OCI-LY7 (cell line): ENCODE measurements at regions not wholly inside any gene's neighbourhood (a gene's known extent, or its start where the extent isn't known, plus 50 kb on each side); places are given as distances from the start of the nearest gene placed in this dataset.

Experiments
- BruUV-seq: library from RNA; stranded (reverse); fragments of 400-500 nt; replicated peaks from 2 replicates; lab custom pipeline; 2021; lab: Mats Ljungman, UMichigan
- CTCF ChIA-PET: fragments of 300-600 bp; sonication (Branson Sonifier 250); formaldehyde crosslinking; loops from one replicate; lab custom pipeline; 2022; ENCODE audit warnings: antibody characterized with exemption; ENCODE audit not compliant: unreplicated experiment; lab: Charles Lee
- POLR2A ChIA-PET: fragments of 300-600 bp; sonication (Branson Sonifier 250); formaldehyde crosslinking; loops from one replicate; lab custom pipeline; 2022; ENCODE audit warnings: antibody characterized with exemption; lab: Charles Lee
- DNase-seq: peaks from one replicate; pipeline ENCODE4 v3.0.0-alpha.2; 2015; ENCODE audit warnings: low spot score
- H2AFZ ChIP-seq: fragments of 200-600 bp; sonication (generic), shearing (Covaris generic); 2 replicates; pipeline ENCODE4 v1.6.1; 2014; ENCODE audit warnings: mild to moderate bottlenecking, antibody characterized with exemption, low read length, moderate library complexity
- H3K27ac ChIP-seq: fragments of 200-600 bp; sonication (generic); 2 replicates; pipeline ENCODE4 v1.5.1; 2014; ENCODE audit warnings: mixed run types, low read depth, mild to moderate bottlenecking, moderate library complexity, low read length, inconsistent platforms; ENCODE audit not compliant: poor library complexity, severe bottlenecking
- H3K36me3 ChIP-seq: fragments of 200-600 bp; sonication (generic); 2 replicates; pipeline ENCODE4 v1.6.1; 2014; ENCODE audit warnings: mild to moderate bottlenecking, antibody characterized with exemption, low read length, moderate library complexity, mixed read lengths; ENCODE audit not compliant: insufficient read depth
- H3K4me1 ChIP-seq: fragments of 200-600 bp; sonication (generic); 2 replicates; pipeline ENCODE4 v1.5.1; 2014; ENCODE audit warnings: mild to moderate bottlenecking, low read length; ENCODE audit not compliant: insufficient read depth, poor library complexity, severe bottlenecking
- H3K4me2 ChIP-seq: fragments of 200-600 bp; sonication (generic); 2 replicates; pipeline ENCODE4 v1.6.1; 2014; ENCODE audit warnings: mild to moderate bottlenecking, low read length
- H3K4me3 ChIP-seq: fragments of 200-600 bp; sonication (generic); 2 replicates; pipeline ENCODE4 v1.5.1; 2014; ENCODE audit warnings: mild to moderate bottlenecking, low read depth, low read length; ENCODE audit not compliant: poor library complexity, severe bottlenecking
- H3K79me2 ChIP-seq: fragments of 200-600 bp; sonication (generic); 2 replicates; pipeline ENCODE4 v1.6.1; 2016; ENCODE audit warnings: low read depth, mild to moderate bottlenecking, low read length, moderate library complexity, mixed read lengths; ENCODE audit not compliant: insufficient read depth
- H3K9me2 ChIP-seq: fragments of 200-600 bp; sonication (generic); 2 replicates; pipeline ENCODE4 v1.6.1; 2016; ENCODE audit warnings: mild to moderate bottlenecking, low read length, mixed read lengths; ENCODE audit not compliant: insufficient read depth
- H3K9me3 ChIP-seq: fragments of 200-600 bp; sonication (generic); 2 replicates; pipeline ENCODE4 v1.6.1; 2014; ENCODE audit warnings: mild to moderate bottlenecking, mixed run types, low read length, mixed read lengths
- H4K20me1 ChIP-seq: fragments of 200-600 bp; sonication (generic); 2 replicates; pipeline ENCODE4 v1.6.1; 2014; ENCODE audit warnings: mild to moderate bottlenecking, antibody characterized with exemption, low read length, moderate library complexity, mixed read lengths; ENCODE audit not compliant: insufficient read depth
- CTCF ChIP-seq: fragments of 200-600 bp; sonication (generic); conservative IDR thresholded peaks from 2 replicates; pipeline ENCODE4 v1.5.1; 2014; ENCODE audit warnings: mild to moderate bottlenecking, antibody characterized with exemption, low read length, moderate library complexity, mixed read lengths
- EZH2phosphoT487 ChIP-seq: fragments of 200-600 bp; sonication (generic); IDR thresholded peaks from 2 replicates; pipeline ENCODE4 v1.6.1; 2018; ENCODE audit warnings: low read depth, borderline replicate concordance, mild to moderate bottlenecking, mixed run types, antibody characterized with exemption, low read length, moderate library complexity, mixed read lengths
- intact Hi-C: fragments of 100-400 bp; cut with micrococcal nuclease; formaldehyde crosslinking; loops from one replicate; pipeline ENCODE4 v1.10.0; 2022; ENCODE audit not compliant: unreplicated experiment

- H3K4me2 ChIP-seq, result no peak overlapping the region
- ChIA-PET CTCF (no interaction called here), POLR2A (no interaction called here)
- no peaks in the 10 kb centered on the region for H3K79me2 ChIP-seq
- BruUV-seq, result no TSS peak
- no peak overlapping the region for H3K4me3 ChIP-seq
- TF ChIP-seq CTCF (no peak), EZH2phosphoT487 (no peak)
- no peaks in the 10 kb centered on the region for H4K20me1 ChIP-seq
- no peaks in the 10 kb centered on the region for H3K36me3 ChIP-seq
- H3K27ac ChIP-seq, result no peak overlapping the region
- no peaks in the 10 kb centered on the region for H3K4me1 ChIP-seq
- H2AFZ ChIP-seq, result no peak overlapping the region
- H3K9me2 ChIP-seq, result no peaks in the 10 kb centered on the region
- no peak for DNase-seq
- intact Hi-C loops, result no loop called here
- no peaks in the 10 kb centered on the region for H3K9me3 ChIP-seq
Measured at GRCh38 chr11:70828593-70829082, 423.7 kb downstream of the SHANK2 start.

- TF ChIP-seq CTCF (no peak), EZH2phosphoT487 (no peak)
- intact Hi-C loops, result no loop called here
- Histone ChIP-seq H3K9me2 (no peaks in the 10 kb centered on the region), H3K79me2 (no peaks in the 10 kb centered on the region), H3K4me2 (no peak overlapping the region), H2AFZ (no peak overlapping the region), H3K4me1 (no peaks in the 10 kb centered on the region), H3K36me3 (no peaks in the 10 kb centered on the region), H4K20me1 (no peaks in the 10 kb centered on the region), H3K27ac (no peak overlapping the region), H3K4me3 (no peak overlapping the region), H3K9me3 (no peaks in the 10 kb centered on the region)
- no TSS peak for BruUV-seq
- ChIA-PET CTCF (no interaction called here), POLR2A (no interaction called here)
- no peak for DNase-seq
Measured at GRCh38 chr11:70829134-70829885, 423.1 kb downstream of the SHANK2 start.

- Histone ChIP-seq H2AFZ (no peak overlapping the region), H3K9me2 (no peaks in the 10 kb centered on the region), H3K9me3 (no peaks in the 10 kb centered on the region), H3K4me3 (no peak overlapping the region), H3K27ac (no peak overlapping the region), H4K20me1 (no peaks in the 10 kb centered on the region), H3K36me3 (no peaks in the 10 kb centered on the region), H3K4me2 (no peak overlapping the region), H3K4me1 (no peaks in the 10 kb centered on the region), H3K79me2 (no peaks in the 10 kb centered on the region)
- ChIA-PET POLR2A (no interaction called here), CTCF (no interaction called here)
- no peak for DNase-seq
- intact Hi-C loops, result no loop called here
- TF ChIP-seq CTCF (no peak), EZH2phosphoT487 (no peak)
- no TSS peak for BruUV-seq
Measured at GRCh38 chr11:70829886-70830272, 422.5 kb downstream of the SHANK2 start.
